ENCODE measurements at regions not wholly inside any gene's neighbourhood (a gene's known extent, or its start where the extent isn't known, plus 50 kb on each side); places are given as distances from the start of the nearest gene placed in this dataset.

DNA sequence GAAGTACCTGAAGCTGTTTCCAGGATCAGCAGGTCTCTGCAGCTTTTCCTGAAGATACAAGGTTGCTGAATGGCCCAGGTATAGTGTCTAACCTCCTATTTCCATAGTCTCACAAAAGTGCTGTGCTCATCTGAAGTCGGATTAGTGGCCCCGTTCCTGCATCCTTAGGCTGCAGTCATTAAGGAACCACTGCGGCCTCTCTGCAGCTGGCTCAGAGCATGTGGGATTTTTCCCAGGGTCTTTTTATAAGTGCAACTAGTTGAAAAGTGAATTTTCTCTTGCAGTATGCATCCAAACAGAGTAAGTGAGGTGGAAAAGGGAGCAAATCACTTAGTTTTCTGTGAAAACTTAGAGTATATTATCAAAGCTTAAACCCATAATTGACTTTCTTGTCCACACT lies 565.3 kb upstream of the NEGR1 start:
- no peaks in the 10 kb centered on the region for H3K27me3 ChIP-seq (ENCODE audit: insufficient read depth)
- H3K36me3 ChIP-seq (ENCODE audit: insufficient read depth), result no peaks in the 10 kb centered on the region
- no peaks in the 10 kb centered on the region for H3K27me3 Mint-ChIP-seq (ENCODE audit: insufficient read depth, low read depth, poor library complexity)
- peak; percentile 41 for ATAC-seq
- 0 out of 2 replicates have a peak, but pooled peaks cover 3% of the 10 kb centered on the region for H3K9me2 ChIP-seq (ENCODE audit: insufficient read depth)
- H3K4me2 ChIP-seq, result no peak overlapping the region
- peak overlapping the region; percentile 5; the same call in 1 of the 2 replicates for H2AFZ ChIP-seq
- TF ChIP-seq STAT1 (IDR thresholded peaks at IDR 0.05; ENCODE audit: unreplicated experiment) (no peak), CREB1 (CRISPR knock-in tag; IDR thresholded peaks at IDR 0.05; ENCODE audit: low read depth) (no peak), JUNB (IDR thresholded peaks at IDR 0.05; ENCODE audit: unreplicated experiment) (no peak), EZH2 (IDR thresholded peaks at IDR 0.05; ENCODE audit: low read depth, unreplicated experiment) (no peak), ZNF114 (CRISPR knock-in tag; IDR thresholded peaks at IDR 0.05) (no peak), ZNF331 (CRISPR knock-in tag; IDR thresholded peaks at IDR 0.05; ENCODE audit: low read depth) (no peak), NANOG (IDR thresholded peaks at IDR 0.05; ENCODE audit: borderline replicate concordance) (no peak), EZH2phosphoT487 (IDR thresholded peaks at IDR 0.05; ENCODE audit: unreplicated experiment) (no peak)
- TF ChIP-seq, protein P1, sequence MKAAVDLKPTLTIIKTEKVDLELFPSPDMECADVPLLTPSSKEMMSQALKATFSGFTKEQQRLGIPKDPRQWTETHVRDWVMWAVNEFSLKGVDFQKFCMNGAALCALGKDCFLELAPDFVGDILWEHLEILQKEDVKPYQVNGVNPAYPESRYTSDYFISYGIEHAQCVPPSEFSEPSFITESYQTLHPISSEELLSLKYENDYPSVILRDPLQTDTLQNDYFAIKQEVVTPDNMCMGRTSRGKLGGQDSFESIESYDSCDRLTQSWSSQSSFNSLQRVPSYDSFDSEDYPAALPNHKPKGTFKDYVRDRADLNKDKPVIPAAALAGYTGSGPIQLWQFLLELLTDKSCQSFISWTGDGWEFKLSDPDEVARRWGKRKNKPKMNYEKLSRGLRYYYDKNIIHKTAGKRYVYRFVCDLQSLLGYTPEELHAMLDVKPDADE (IDR thresholded peaks at IDR 0.05), result no peak
- TF ChIP-seq, protein P2, sequence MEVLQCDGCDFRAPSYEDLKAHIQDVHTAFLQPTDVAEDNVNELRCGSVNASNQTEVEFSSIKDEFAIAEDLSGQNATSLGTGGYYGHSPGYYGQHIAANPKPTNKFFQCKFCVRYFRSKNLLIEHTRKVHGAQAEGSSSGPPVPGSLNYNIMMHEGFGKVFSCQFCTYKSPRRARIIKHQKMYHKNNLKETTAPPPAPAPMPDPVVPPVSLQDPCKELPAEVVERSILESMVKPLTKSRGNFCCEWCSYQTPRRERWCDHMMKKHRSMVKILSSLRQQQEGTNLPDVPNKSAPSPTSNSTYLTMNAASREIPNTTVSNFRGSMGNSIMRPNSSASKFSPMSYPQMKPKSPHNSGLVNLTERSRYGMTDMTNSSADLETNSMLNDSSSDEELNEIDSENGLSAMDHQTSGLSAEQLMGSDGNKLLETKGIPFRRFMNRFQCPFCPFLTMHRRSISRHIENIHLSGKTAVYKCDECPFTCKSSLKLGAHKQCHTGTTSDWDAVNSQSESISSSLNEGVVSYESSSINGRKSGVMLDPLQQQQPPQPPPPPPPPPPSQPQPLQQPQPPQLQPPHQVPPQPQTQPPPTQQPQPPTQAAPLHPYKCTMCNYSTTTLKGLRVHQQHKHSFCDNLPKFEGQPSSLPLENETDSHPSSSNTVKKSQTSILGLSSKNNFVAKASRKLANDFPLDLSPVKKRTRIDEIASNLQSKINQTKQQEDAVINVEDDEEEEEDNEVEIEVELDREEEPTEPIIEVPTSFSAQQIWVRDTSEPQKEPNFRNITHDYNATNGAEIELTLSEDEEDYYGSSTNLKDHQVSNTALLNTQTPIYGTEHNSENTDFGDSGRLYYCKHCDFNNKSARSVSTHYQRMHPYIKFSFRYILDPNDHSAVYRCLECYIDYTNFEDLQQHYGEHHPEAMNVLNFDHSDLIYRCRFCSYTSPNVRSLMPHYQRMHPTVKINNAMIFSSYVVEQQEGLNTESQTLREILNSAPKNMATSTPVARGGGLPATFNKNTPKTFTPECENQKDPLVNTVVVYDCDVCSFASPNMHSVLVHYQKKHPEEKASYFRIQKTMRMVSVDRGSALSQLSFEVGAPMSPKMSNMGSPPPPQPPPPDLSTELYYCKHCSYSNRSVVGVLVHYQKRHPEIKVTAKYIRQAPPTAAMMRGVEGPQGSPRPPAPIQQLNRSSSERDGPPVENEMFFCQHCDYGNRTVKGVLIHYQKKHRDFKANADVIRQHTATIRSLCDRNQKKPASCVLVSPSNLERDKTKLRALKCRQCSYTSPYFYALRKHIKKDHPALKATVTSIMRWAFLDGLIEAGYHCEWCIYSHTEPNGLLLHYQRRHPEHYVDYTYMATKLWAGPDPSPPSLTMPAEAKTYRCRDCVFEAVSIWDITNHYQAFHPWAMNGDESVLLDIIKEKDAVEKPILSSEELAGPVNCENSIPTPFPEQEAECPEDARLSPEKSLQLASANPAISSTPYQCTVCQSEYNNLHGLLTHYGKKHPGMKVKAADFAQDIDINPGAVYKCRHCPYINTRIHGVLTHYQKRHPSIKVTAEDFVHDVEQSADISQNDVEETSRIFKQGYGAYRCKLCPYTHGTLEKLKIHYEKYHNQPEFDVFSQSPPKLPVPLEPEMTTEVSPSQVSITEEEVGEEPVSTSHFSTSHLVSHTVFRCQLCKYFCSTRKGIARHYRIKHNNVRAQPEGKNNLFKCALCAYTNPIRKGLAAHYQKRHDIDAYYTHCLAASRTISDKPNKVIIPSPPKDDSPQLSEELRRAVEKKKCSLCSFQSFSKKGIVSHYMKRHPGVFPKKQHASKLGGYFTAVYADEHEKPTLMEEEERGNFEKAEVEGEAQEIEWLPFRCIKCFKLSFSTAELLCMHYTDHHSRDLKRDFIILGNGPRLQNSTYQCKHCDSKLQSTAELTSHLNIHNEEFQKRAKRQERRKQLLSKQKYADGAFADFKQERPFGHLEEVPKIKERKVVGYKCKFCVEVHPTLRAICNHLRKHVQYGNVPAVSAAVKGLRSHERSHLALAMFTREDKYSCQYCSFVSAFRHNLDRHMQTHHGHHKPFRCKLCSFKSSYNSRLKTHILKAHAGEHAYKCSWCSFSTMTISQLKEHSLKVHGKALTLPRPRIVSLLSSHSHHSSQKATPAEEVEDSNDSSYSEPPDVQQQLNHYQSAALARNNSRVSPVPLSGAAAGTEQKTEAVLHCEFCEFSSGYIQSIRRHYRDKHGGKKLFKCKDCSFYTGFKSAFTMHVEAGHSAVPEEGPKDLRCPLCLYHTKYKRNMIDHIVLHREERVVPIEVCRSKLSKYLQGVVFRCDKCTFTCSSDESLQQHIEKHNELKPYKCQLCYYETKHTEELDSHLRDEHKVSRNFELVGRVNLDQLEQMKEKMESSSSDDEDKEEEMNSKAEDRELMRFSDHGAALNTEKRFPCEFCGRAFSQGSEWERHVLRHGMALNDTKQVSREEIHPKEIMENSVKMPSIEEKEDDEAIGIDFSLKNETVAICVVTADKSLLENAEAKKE (CRISPR knock-in tag; IDR thresholded peaks at IDR 0.05), result no peak
- no peaks in the 10 kb centered on the region for H3K36me3 Mint-ChIP-seq (ENCODE audit: low read depth)
- peak overlapping the region; percentile 87 for H3K27ac Mint-ChIP-seq
- H3K4me3 Mint-ChIP-seq, result no peak overlapping the region
- no peaks in the 10 kb centered on the region for H3F3A ChIP-seq (replicated peaks; ENCODE audit: low read depth)
- H3K4me3 ChIP-seq, result no peak overlapping the region
- H3K27ac ChIP-seq (ENCODE audit: low read depth), result peak overlapping the region; percentile 53; the same call in 1 of the 2 replicates
- no peaks in the 10 kb centered on the region for H3K9me3 Mint-ChIP-seq
- peaks cover 32% of the 10 kb centered on the region for H3K4me1 Mint-ChIP-seq
- no peaks in the 10 kb centered on the region for H4K20me1 ChIP-seq (replicated peaks; ENCODE audit: insufficient read depth)
- no peaks in the 10 kb centered on the region for H3K79me2 ChIP-seq (replicated peaks; ENCODE audit: insufficient read depth)
- DNase-seq (ENCODE audit: low spot score), result peak; percentile 19
- H3K4me1 ChIP-seq (ENCODE audit: insufficient read depth), result peaks cover 27% of the 10 kb centered on the region

All from GM23338 (cell line).